ENCODE measurements at regions not wholly inside any gene's neighbourhood (a gene's known extent, or its start where the extent isn't known, plus 50 kb on each side); places are given as distances from the start of the nearest gene placed in this dataset.

DNA sequence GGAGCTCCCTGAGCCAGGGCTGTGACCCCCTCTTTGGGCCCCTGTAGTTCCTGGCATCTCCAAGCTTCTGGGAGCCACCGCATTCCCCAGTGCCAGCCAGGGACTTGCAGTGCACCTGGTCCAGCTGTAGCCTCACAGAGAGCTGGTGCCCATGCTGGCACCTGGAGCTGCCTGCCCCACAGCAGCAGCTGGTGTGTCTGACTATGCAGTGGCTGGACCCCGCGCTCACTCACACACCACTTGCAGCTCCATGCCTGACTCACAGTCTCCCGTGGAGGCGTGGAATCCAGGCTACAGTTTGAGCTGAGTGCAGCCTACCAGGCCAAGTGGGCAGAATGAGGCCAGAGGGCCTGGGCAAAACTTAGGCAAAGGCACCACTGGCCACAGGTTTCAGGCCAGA is 102.2 kb upstream of the NAMPT start:
- WGBS, 2 experiments = 92 to 95% methylated on average over 5 of the region's 5 CpGs
- Histone ChIP-seq H3K36me3 (ENCODE audit: control insufficient read depth, insufficient read depth, low read length) (no peaks in the 10 kb centered on the region), H3K4me3 (ENCODE audit: insufficient read depth, low read depth, low read length) (no peak overlapping the region), H3K27me3 (ENCODE audit: control insufficient read depth, insufficient read depth, low read length, poor library complexity, severe bottlenecking) (no peaks in the 10 kb centered on the region), H3K27ac (ENCODE audit: insufficient read depth, low read depth, low read length, poor library complexity, severe bottlenecking) (no peak overlapping the region), H3K9me3 (ENCODE audit: control insufficient read depth, low read length) (no peaks in the 10 kb centered on the region), H3K4me1 (ENCODE audit: control insufficient read depth, insufficient read depth, low read length) (no peaks in the 10 kb centered on the region)

DNA sequence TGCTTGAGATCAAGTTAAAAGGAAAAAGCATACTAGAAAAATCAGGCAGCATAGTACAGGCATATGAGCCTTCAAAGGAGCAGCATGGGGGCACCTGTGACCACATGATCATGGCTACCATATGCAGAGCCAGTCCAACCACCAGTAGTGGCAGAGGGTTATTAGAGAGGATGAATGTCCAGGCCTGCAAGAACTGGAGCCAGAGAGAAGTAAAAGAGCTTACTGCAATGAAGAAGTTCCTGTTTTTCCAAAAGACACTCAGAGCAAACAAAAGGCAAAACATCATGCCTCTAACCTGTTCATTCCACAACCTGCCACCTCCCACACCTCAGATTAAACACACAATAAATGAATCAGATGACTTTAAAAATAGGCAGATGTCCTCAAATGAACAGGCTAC is 99.6 kb upstream of the NAMPT start:
- Histone ChIP-seq H3K36me3 (ENCODE audit: control insufficient read depth, insufficient read depth, low read length) (no peaks in the 10 kb centered on the region), H3K9me3 (ENCODE audit: control insufficient read depth, low read length) (no peaks in the 10 kb centered on the region), H3K27me3 (ENCODE audit: control insufficient read depth, insufficient read depth, low read length, poor library complexity, severe bottlenecking) (no peaks in the 10 kb centered on the region), H3K27ac (ENCODE audit: insufficient read depth, low read depth, low read length, poor library complexity, severe bottlenecking) (no peak overlapping the region), H3K4me3 (ENCODE audit: insufficient read depth, low read depth, low read length) (no peak overlapping the region), H3K4me1 (ENCODE audit: control insufficient read depth, insufficient read depth, low read length) (no peaks in the 10 kb centered on the region)

DNA sequence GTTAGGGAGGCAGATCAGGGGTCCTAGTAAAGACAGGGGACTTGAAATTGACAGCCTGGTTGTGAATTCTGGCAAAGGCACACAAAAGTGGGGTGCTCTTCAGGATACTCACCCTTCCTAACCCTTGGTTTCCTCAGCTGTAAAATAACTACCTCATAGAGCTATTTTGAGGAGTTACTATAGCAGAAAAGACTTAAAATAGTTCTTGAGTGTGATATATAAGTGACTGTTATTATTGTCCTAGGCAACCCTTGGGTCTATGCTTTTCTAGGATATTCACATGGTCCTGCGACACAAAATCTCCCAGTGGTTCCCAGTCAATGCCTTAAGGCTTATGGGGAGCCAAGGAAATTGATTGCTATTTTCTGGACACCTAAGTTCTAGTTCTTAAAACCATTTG is 98.1 kb upstream of the NAMPT start:
- no peaks in the 10 kb centered on the region for H3K27me3 ChIP-seq (ENCODE audit: control insufficient read depth, insufficient read depth, low read length, poor library complexity, severe bottlenecking)
- H3K36me3 ChIP-seq (ENCODE audit: control insufficient read depth, insufficient read depth, low read length) = no peaks in the 10 kb centered on the region
- no peaks in the 10 kb centered on the region for H3K9me3 ChIP-seq (ENCODE audit: control insufficient read depth, low read length)
- H3K4me1 ChIP-seq (ENCODE audit: control insufficient read depth, insufficient read depth, low read length) = no peaks in the 10 kb centered on the region
- 89 to 94% methylated on average over 1 of the region's 1 CpG for WGBS, 2 experiments
- no peak overlapping the region for H3K4me3 ChIP-seq (ENCODE audit: insufficient read depth, low read depth, low read length)
- no peak overlapping the region for H3K27ac ChIP-seq (ENCODE audit: insufficient read depth, low read depth, low read length, poor library complexity, severe bottlenecking)

DNA sequence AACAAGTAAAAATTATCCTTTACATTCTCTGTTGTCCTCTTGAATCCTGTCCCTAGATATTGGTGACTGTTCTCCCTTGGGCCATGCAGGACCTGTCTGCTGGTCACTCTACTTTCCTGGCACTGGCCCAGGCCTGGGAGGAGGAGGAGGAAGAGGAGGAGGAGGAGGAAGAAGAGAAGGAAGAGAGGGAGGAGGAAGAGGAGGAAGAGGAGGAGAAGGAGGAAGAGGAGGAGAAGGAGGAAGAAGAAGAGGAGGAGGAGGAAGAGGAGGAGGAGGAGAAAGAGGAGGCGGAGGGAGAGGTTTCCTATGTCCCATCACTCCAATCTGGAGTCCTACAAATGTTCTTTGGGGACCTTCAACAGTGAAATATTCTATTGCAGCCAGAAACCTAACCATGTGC is 97.3 kb upstream of the NAMPT start:
- Histone ChIP-seq H3K27me3 (ENCODE audit: control insufficient read depth, insufficient read depth, low read length, poor library complexity, severe bottlenecking) (no peaks in the 10 kb centered on the region), H3K4me1 (ENCODE audit: control insufficient read depth, insufficient read depth, low read length) (no peaks in the 10 kb centered on the region), H3K9me3 (ENCODE audit: control insufficient read depth, low read length) (no peaks in the 10 kb centered on the region), H3K27ac (ENCODE audit: insufficient read depth, low read depth, low read length, poor library complexity, severe bottlenecking) (no peak overlapping the region), H3K4me3 (ENCODE audit: insufficient read depth, low read depth, low read length) (no peak overlapping the region), H3K36me3 (ENCODE audit: control insufficient read depth, insufficient read depth, low read length) (no peaks in the 10 kb centered on the region)
- WGBS, 2 experiments = 86 to 91% methylated on average over 1 of the region's 1 CpG

DNA sequence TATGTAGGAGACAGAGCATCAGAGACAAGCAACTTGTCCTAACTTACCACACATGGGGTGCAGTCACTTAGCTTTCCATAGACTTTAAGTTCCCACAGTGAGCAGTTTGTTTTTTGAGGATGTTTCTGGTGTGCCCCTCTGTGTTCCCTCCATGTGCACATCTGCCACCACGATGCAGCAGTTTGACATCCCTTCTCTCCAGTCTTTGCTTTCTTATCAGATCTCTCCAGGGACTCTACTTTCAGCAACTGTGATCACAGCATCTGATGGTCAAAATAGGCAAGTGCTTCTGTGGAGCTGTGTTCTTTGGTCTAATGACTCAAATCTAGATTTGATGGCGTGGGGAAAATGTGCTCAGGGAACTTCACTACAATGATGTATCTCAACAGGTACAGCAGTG is 96.5 kb upstream of the NAMPT start:
- H3K27me3 ChIP-seq (ENCODE audit: control insufficient read depth, insufficient read depth, low read length, poor library complexity, severe bottlenecking) = no peaks in the 10 kb centered on the region
- no peaks in the 10 kb centered on the region for H3K9me3 ChIP-seq (ENCODE audit: control insufficient read depth, low read length)
- no peaks in the 10 kb centered on the region for H3K36me3 ChIP-seq (ENCODE audit: control insufficient read depth, insufficient read depth, low read length)
- H3K27ac ChIP-seq (ENCODE audit: insufficient read depth, low read depth, low read length, poor library complexity, severe bottlenecking) = no peak overlapping the region
- 91 to 93% methylated on average over 2 of the region's 2 CpGs for WGBS, 2 experiments
- no peak overlapping the region for H3K4me3 ChIP-seq (ENCODE audit: insufficient read depth, low read depth, low read length)
- no peaks in the 10 kb centered on the region for H3K4me1 ChIP-seq (ENCODE audit: control insufficient read depth, insufficient read depth, low read length)

DNA sequence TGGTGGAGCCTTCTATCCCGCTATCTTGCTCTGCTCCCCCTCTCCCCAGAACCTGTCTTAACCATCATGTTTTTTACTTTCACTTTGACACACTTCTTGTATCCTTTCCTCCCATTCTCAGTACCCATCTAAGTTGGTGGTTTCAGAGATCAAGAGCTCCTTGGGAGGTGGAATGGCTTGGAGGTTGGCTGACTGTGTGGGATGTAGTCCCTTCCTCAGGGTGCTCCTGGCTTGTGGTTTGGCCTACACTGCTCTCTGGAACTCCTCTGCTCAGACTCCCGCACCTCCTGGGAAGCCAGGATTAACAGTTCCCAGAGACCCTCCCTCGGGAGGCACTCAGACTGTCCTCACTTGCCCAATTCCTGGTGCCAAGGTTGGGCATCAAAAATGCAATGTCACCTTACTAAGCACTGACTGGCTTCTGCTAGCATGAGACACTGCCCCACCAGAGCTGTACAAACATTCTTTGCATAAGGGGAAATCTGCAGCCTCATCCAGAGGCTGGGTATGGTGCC is 93.1 kb upstream of the NAMPT start:
- Histone ChIP-seq H3K27me3 (ENCODE audit: control insufficient read depth, insufficient read depth, low read length, poor library complexity, severe bottlenecking) (no peaks in the 10 kb centered on the region), H3K4me3 (ENCODE audit: insufficient read depth, low read depth, low read length) (no peak overlapping the region), H3K36me3 (ENCODE audit: control insufficient read depth, insufficient read depth, low read length) (no peaks in the 10 kb centered on the region), H3K27ac (ENCODE audit: insufficient read depth, low read depth, low read length, poor library complexity, severe bottlenecking) (no peak overlapping the region), H3K4me1 (ENCODE audit: control insufficient read depth, insufficient read depth, low read length) (no peaks in the 10 kb centered on the region), H3K9me3 (ENCODE audit: control insufficient read depth, low read length) (no peaks in the 10 kb centered on the region)
- 90 to 91% methylated on average over 3 of the region's 3 CpGs for WGBS, 2 experiments

DNA sequence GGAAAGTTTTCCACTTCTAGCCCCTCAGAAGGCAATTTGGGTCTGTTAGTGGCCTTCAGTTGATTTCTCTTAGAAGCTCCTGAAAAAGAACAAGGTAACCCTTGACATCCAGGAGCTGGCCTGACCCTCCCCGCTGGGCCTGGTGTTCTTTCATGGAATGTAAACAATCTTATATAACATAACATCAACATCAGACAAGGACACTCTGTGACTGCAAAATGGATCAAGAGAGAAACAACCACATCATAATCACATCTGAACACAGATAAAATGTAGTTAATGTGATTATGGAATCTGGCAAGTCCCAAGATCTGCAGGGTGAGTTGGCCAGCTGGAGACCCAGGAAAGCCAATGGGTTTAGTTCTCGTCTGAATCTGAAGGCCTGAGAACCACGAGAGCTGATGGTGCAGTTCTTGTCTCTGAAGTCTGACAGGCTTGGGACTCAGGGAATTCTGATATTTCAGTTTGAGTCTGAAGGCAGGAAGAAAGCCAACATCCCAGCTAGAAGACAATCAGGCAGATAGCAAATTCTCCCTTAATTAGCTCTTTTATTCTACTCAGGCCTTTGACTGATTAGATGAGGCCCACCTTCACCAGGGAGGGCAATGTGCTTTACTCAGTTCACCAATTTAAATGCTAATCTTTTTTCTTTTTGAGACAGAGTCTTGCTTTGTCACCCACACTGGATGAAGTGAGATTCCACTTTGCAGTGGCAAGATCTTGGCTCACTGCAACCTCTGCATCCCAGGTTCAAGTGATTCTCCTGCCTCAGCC is 91.4 kb upstream of the NAMPT start:
- Histone ChIP-seq H3K27ac (ENCODE audit: insufficient read depth, low read depth, low read length, poor library complexity, severe bottlenecking) (no peak overlapping the region), H3K27me3 (ENCODE audit: control insufficient read depth, insufficient read depth, low read length, poor library complexity, severe bottlenecking) (no peaks in the 10 kb centered on the region), H3K4me3 (ENCODE audit: insufficient read depth, low read depth, low read length) (no peak overlapping the region), H3K4me1 (ENCODE audit: control insufficient read depth, insufficient read depth, low read length) (no peaks in the 10 kb centered on the region), H3K9me3 (ENCODE audit: control insufficient read depth, low read length) (no peaks in the 10 kb centered on the region), H3K36me3 (ENCODE audit: control insufficient read depth, insufficient read depth, low read length) (no peaks in the 10 kb centered on the region)
- WGBS, 2 experiments = 95 to 96% methylated on average over 3 of the region's 3 CpGs

DNA sequence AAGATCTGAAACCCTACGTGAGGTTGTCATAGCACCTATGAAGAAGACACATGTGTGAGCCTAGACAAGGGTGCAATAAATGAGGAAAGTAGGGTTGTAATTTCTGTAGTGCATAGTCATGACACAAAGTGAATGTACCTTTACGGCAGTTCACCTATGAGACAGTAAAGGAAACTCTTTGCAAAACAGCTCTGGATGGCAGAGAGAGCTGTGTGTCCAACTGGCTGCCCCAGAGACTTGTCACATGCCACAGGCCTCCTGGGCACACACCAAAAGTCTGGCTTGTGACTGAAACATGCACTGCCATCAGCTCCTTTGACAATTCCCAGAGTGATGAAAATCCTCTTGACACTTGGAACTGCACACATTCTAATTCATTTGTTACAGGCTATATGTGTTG is 90.7 kb upstream of the NAMPT start:
- Histone ChIP-seq H3K9me3 (ENCODE audit: control insufficient read depth, low read length) (no peaks in the 10 kb centered on the region), H3K4me1 (ENCODE audit: control insufficient read depth, insufficient read depth, low read length) (no peaks in the 10 kb centered on the region), H3K27me3 (ENCODE audit: control insufficient read depth, insufficient read depth, low read length, poor library complexity, severe bottlenecking) (no peaks in the 10 kb centered on the region), H3K27ac (ENCODE audit: insufficient read depth, low read depth, low read length, poor library complexity, severe bottlenecking) (no peak overlapping the region), H3K4me3 (ENCODE audit: insufficient read depth, low read depth, low read length) (no peak overlapping the region), H3K36me3 (ENCODE audit: control insufficient read depth, insufficient read depth, low read length) (no peaks in the 10 kb centered on the region)
- WGBS, 2 experiments = 84 to 96% methylated on average over 2 of the region's 2 CpGs

DNA sequence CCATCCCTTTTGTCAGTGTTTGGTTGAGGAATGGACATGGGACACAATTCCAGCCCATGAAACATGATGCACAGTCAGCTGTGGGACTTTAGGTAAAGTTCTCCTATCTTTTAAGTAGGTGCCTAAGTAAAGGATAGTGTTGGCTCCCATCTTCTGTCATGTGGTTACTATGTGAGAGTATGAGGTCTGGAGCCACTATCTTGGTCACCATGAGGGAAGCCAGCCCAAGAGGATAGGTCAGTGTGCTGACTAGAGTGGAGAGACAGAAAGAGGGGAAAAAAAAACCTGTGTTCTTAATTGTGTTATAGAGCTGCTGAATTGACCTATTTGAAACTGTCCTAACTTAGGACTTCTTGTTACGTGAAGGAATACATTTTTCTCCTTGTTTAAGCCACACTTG is 89.7 kb upstream of the NAMPT start:
- Histone ChIP-seq H3K36me3 (ENCODE audit: control insufficient read depth, insufficient read depth, low read length) (no peaks in the 10 kb centered on the region), H3K4me3 (ENCODE audit: insufficient read depth, low read depth, low read length) (no peak overlapping the region), H3K4me1 (ENCODE audit: control insufficient read depth, insufficient read depth, low read length) (no peaks in the 10 kb centered on the region), H3K9me3 (ENCODE audit: control insufficient read depth, low read length) (no peaks in the 10 kb centered on the region), H3K27ac (ENCODE audit: insufficient read depth, low read depth, low read length, poor library complexity, severe bottlenecking) (no peak overlapping the region), H3K27me3 (ENCODE audit: control insufficient read depth, insufficient read depth, low read length, poor library complexity, severe bottlenecking) (no peaks in the 10 kb centered on the region)
- WGBS, 2 experiments = 94 to 100% methylated on average over 1 of the region's 1 CpG

DNA sequence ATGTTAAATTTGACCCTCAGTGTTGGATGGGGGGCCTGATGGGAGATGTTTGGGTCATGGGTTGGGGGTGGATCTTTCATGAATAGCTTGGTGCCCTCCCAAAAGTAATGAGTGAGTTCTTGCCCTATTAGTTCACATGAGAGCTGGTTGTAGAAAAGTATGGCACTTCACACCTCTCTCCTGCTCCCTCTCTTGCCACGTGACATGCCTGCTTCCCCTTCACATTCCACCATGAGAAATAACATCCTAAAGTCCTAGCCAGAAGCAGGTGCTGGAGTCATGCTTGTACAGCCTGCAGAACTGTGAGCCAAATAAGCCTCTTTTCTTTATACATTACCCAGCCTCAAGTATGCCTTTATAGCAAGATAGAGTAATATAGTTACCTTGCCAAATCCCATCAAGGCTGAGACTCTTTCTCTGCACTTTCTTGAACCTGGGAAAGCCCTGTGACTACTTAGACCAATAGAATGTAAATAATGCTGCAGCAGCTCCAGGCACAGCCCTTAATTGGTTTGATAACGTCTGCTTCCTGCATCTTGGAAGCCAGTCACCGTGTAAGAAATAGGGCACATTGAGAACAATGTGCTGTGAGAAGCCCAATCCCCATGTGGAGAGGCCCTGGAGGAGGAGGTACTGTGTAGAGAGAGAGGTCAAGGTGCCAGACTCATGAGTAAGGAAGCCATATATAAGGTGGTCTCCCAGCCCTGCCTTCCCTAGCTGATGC is 88.0 kb upstream of the NAMPT start:
- Histone ChIP-seq H3K9me3 (ENCODE audit: control insufficient read depth, low read length) (no peaks in the 10 kb centered on the region), H3K36me3 (ENCODE audit: control insufficient read depth, insufficient read depth, low read length) (no peaks in the 10 kb centered on the region), H3K27me3 (ENCODE audit: control insufficient read depth, insufficient read depth, low read length, poor library complexity, severe bottlenecking) (no peaks in the 10 kb centered on the region), H3K27ac (ENCODE audit: insufficient read depth, low read depth, low read length, poor library complexity, severe bottlenecking) (no peak overlapping the region), H3K4me3 (ENCODE audit: insufficient read depth, low read depth, low read length) (no peak overlapping the region), H3K4me1 (ENCODE audit: control insufficient read depth, insufficient read depth, low read length) (no peaks in the 10 kb centered on the region)
- WGBS, 2 experiments = 80 to 82% methylated on average over 3 of the region's 3 CpGs
